ENCODE measurements at regions not wholly inside any gene's neighbourhood (a gene's known extent, or its start where the extent isn't known, plus 50 kb on each side); places are given as distances from the start of the nearest gene placed in this dataset.
A peak's percentile ranks its signal among the peaks of the same experiment; 100 is the strongest.

DNA sequence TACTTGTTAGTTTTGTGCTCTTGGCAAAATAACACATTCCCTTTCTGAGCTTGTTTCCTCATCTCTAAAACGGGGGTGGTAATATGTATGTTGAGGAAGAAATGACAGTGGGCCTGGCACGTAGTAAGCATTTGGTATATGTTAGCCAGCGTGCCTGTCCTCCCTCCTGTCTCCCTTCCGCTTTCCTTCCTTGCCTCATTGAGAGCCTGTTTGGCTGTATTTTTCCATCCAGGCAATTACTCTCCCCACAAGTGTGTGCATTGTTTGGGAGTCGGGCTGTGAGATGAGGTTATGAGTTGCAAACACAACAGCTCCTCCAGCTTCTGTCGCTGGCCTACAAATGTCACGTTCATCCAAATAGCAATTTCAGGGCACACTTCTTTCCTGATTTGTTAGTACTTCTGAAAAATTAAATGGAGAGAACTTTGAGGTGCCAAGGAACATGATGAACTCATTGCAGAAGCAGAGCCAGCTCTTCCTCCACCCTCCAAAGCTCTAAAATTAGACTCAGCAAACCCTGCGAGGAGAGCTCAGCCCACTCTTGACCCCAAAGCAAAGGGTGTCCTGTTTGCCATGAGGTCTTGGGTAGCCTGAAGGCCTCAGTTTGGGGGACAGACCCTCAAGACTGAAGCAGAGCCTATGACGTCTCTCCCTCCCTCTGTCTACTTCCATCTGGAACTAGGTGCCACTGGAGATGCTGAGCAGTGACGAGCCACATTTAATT is 50.7 kb upstream of the TOX2 start:
- DNase-seq, result no peak
- Mint-ChIP-seq H3K9me3 (no peaks in the 10 kb centered on the region), H3K4me3 (no peak overlapping the region), H3K4me1 (no peaks in the 10 kb centered on the region), H3K27me3 (peaks cover 29% of the 10 kb centered on the region), H3K27ac (no peak overlapping the region)
- no peak for ATAC-seq

DNA sequence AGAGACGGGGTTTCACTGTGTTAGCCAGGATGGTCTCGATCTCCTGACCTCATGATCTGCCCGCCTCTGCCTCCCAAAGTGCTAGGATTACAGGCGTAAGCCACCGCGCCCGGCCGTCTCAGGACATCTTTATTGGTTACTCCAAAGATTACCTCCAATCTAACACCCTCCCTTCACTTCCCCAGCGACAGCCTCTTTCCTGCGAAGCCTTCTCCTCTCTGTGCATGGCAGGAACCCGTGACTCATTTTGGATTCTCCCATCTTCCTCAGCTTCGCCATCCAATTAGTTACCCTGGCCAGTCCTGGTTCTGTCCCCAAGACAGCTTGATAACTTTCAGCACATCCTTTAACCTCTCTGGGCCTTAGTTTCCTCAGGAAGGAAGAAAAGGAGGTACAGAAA is 51.3 kb upstream of the TOX2 start:
- no peak overlapping the region for H3K27ac Mint-ChIP-seq
- DNase-seq (no peak), ATAC-seq (no peak)
- H3K4me1 Mint-ChIP-seq, result no peaks in the 10 kb centered on the region
- peaks cover 29% of the 10 kb centered on the region for H3K27me3 Mint-ChIP-seq
- H3K4me3 Mint-ChIP-seq, result no peak overlapping the region
- H3K9me3 Mint-ChIP-seq, result no peaks in the 10 kb centered on the region

DNA sequence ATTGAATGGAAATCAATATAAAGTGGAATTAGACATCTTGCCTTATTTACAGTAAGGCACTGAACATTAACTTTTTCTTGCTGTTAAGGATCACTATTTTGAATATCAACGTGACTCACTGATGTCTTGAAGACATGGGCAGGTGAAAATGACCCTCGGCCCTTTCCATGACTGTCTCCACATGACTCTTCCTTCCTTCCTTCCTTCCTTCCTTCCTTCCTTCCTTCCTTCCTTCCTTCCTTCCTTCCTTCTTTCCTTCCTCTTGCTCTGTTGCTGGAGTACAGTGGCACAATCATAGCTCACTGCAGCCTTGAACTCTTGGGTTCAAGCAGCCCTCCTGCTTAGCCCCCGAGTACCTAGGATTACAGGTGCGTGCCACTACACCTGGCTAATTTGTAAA is 52.2 kb upstream of the TOX2 start:
- Mint-ChIP-seq H3K4me1 (no peaks in the 10 kb centered on the region), H3K9me3 (no peaks in the 10 kb centered on the region), H3K27me3 (peaks cover 29% of the 10 kb centered on the region), H3K27ac (no peak overlapping the region), H3K4me3 (no peak overlapping the region)
- no peak for ATAC-seq
- no peak for DNase-seq

DNA sequence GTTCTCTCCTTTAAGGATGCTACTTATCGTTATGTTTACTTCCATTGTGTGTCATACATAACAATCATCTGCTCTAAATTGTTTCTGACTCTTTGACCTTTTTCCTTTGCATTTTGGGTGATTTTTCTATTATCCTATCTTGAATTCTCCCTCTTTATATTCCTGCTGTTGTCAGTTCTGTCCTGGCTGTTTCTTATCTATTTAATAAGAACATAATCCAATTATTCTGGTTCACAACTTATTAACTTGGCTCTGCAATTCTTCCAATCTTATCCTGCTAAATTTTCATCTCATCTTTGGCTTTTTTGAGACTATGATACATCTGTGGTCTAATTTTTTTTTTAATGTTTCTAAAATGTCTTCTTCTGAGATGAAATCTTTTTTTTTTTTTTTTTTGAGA is 54.7 kb upstream of the TOX2 start:
- DNase-seq (no peak), ATAC-seq (no peak)
- Mint-ChIP-seq H3K27ac (peak overlapping the region in 1 of 2 donors; percentile 11), H3K4me3 (no peak overlapping the region), H3K9me3 (peaks cover 0 to 4% of the 10 kb centered on the region in 2 donors), H3K4me1 (no peaks in the 10 kb centered on the region), H3K27me3 (peaks cover 29% of the 10 kb centered on the region)

DNA sequence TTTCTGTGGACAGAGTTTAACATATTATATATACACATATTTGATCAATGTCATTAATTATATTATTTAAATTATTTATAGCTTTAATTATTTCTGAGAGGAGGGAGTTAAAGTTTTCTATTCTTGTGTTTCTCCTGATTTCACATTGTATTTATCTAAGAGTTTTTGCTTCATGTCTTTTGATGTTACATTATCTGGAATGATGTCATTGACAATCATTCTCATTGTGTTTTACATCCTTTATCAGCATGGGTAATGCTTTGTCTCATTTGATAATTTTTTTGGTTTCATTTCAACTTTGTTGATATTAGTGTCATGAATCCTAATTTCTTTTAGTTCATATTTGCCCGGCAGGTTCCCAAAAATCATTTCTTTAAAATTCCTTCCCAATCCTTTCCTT is 56.7 kb upstream of the TOX2 start:
- no peak for ATAC-seq
- DNase-seq, result no peak
- Mint-ChIP-seq H3K4me3 (no peak overlapping the region), H3K27ac (no peak overlapping the region), H3K9me3 (peaks cover 0 to 4% of the 10 kb centered on the region in 2 donors), H3K4me1 (no peaks in the 10 kb centered on the region), H3K27me3 (peaks cover 18% of the 10 kb centered on the region)

DNA sequence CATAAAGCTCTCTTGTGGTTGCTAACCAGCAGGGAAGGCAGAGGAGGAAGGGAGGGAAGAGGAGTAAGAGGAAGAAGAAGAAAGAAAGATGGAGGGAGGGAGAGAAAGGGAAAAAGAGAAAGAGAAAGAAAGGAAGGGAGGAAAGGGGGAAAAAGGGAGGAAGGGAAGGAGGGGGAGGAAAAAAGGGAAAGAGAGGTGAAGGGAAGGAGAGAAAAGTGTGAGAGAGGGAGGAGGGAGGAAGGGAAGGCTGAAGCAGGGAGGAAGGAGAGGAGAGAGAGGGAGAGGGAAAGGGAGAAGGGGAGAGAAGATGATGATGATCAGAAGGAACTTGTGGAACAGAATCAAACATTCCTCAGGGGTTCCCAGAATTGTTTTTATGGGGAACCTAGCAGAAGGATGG is 57.5 kb upstream of the TOX2 start:
- DNase-seq, result no peak
- ATAC-seq, result no peak
- H3K4me1 Mint-ChIP-seq, result no peaks in the 10 kb centered on the region
- H3K9me3 Mint-ChIP-seq, result peaks cover 0 to 4% of the 10 kb centered on the region in 2 donors
- peak overlapping the region in 1 of 2 donors; percentile 35 for H3K27ac Mint-ChIP-seq
- H3K4me3 Mint-ChIP-seq, result no peak overlapping the region
- H3K27me3 Mint-ChIP-seq, result peaks cover 10% of the 10 kb centered on the region

DNA sequence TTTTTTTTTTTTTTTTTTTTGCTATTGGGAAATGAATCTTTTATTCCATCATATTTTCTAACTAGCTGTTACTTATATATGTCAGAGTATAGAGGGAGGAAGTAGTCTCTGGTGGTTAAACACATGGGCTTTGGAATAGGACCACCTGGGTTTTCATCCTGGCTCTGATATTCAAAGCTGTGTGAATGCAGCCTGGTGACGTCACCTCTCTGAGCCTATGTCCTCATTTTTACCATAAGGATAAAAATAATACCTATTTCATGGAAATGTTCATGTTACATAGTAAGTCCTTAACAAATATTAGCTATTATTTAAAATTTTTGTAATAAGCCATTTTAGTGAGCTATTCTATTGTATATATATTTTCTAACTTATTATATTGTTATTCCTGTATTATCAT is 58.8 kb upstream of the TOX2 start:
- Mint-ChIP-seq H3K4me3 (no peak overlapping the region), H3K9me3 (peaks cover 0 to 4% of the 10 kb centered on the region in 2 donors), H3K27ac (no peak overlapping the region), H3K27me3 (peaks cover 10% of the 10 kb centered on the region), H3K4me1 (no peaks in the 10 kb centered on the region)
- ATAC-seq (no peak), DNase-seq (no peak)

DNA sequence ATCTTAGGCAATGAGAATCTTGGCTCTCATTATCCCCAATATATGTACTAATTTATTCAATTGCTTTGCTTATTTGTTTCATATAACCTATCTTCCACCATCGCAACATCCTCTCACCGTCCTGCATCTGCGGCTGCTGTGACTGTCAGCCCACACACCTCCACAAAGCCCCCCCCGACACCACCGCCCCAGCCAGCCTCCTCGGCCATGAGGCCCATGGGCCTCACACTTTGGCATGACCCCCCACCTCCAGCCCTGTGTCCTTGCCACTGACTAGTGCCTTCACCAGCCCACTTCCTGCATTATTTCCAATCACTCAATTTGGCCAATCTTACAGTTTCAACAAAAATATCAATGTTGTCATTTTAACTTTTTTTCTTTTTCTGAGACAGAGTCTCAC is 60.7 kb upstream of the TOX2 start:
- Mint-ChIP-seq H3K27me3 (no peaks in the 10 kb centered on the region), H3K4me3 (no peak overlapping the region), H3K9me3 (peaks cover 0 to 4% of the 10 kb centered on the region in 2 donors), H3K4me1 (no peaks in the 10 kb centered on the region), H3K27ac (peak overlapping the region; percentile 38 to 81)
- ATAC-seq (no peak), DNase-seq (no peak)

DNA sequence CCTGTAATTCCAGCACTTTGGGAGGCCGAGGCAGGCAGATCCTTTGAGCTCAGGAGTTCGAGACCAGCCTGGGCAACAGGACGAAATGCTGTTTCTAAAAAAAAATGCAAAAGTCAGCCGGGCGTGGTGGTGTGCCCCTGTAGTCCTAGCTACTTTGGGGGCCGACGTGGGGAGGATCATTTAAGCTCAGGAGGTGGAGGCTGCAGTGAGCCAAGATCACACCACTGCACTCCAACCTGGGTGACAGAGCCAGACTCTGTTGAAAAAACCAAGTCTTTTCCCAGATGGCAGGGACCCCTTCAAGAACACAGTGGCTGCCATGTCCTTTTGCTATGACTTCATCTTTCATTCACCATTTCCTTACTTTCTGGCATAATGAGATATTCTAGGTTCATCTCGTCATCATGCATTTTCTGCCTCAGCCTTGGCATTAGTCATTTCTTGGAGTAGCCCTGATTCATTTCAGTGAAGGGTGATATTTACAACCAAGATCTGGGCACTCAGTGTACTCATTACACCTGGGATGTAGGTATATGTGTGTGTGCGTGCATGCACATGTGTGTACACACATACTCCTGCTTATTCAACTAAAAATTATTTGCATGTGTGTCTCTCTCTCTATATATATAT is 61.4 kb upstream of the TOX2 start:
- H3K27ac Mint-ChIP-seq, result no peak overlapping the region
- ATAC-seq, result no peak
- no peak for DNase-seq
- peaks cover 0 to 4% of the 10 kb centered on the region in 2 donors for H3K9me3 Mint-ChIP-seq
- no peak overlapping the region for H3K4me3 Mint-ChIP-seq
- H3K4me1 Mint-ChIP-seq, result no peaks in the 10 kb centered on the region
- no peaks in the 10 kb centered on the region for H3K27me3 Mint-ChIP-seq

DNA sequence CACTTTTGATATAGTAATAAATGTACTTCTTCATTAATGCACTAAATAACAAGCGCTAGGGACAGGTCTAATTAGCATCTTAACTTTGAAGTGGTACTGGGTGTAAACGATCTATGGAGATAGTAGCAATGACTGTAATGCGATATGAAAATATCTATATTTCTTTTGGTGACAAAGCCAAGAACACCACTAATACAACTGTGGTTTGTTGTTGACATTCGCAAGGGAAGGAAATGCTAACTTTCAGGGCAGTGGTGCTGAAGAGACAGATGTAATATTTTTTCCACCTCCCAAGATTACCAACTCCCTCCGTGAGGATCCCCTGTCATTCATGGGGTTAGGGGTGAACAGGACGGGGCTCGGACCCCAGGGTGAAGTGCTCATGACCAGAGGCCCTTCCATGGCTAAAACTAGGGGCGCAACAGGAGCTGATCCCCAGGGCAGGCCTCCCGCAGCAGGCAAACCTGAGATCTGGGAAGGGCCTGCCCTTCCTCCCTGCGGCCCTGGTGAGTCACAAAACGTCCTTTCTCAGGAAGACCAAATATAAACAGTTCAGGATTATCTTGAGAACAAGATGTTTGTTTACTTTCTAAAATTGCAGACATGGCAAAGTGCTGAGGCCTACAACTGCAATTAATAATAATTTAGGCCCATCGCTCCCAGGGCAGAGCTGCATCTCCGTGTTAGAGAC is 65.0 kb upstream of the TOX2 start:
- Mint-ChIP-seq H3K27ac (no peak overlapping the region), H3K4me3 (no peak overlapping the region), H3K27me3 (no peaks in the 10 kb centered on the region), H3K9me3 (no peaks in the 10 kb centered on the region), H3K4me1 (peaks cover 20% of the 10 kb centered on the region)
- DNase-seq (no peak), ATAC-seq (no peak)

DNA sequence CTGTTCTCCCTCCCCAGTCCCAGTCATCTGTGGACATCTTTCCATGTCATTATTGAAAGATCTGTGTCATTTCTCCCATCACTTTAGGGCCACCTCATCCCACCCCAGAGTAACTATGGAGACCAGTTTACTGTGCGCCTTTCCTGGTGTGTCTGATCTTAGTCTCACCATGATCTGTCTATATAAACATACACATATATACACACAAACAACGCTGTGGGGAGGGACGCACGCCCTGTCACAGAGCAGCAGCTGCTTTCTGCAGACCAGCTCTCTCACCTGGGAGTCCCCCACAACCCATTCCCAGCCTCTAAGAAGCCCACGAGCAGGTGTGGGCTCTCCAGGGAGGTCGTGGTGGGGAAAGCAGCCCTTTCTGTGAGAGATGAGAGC is 68.1 kb upstream of the TOX2 start:
- peaks cover 26% of the 10 kb centered on the region for H3K4me1 Mint-ChIP-seq
- no peaks in the 10 kb centered on the region for H3K9me3 Mint-ChIP-seq
- DNase-seq, result no peak
- H3K27me3 Mint-ChIP-seq, result peaks cover 4% of the 10 kb centered on the region
- H3K4me3 Mint-ChIP-seq, result no peak overlapping the region
- no peak overlapping the region for H3K27ac Mint-ChIP-seq
- no peak for ATAC-seq

DNA sequence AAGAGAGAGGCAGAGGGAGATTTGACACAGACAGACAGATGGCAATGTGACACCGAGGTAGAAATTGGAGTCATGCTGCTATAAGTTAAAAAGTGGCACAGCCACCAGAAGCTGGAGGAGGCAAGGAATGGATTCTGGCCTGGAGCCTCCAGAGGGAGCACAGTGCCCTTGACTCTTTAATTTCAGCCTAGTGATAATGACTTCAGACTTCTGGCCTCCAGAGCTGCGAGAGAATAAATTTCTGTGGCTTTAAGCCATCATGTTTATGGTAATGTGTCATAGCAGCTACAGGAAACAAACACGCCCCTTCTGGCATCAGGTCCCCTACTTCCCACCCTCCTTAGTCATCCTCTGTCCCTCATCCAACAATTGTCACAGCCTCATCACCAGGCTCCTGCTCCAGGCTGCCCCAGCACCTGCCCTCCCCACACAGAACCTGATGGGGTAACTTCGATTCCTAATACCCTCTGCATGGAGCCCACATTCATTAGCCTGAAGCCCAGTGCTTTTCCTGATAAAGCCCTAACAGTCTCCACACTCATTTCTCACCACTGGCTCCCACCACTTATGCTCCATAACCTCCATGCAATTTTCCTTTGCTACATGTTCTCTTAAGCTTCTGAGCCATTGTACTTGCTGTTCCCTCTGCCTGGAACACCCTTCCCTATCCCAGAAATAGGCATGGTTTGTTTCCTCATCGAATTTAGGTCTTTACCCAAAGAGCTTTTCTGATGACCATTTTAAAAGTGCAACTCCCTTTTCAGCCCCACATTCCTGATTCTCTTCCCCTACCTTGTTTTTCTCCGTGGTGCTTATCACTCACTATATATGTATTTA is 69.7 kb upstream of the TOX2 start:
- DNase-seq (no peak), ATAC-seq (peak; percentile 11)
- peaks cover 35% of the 10 kb centered on the region for H3K4me1 Mint-ChIP-seq
- no peaks in the 10 kb centered on the region for H3K9me3 Mint-ChIP-seq
- no peak overlapping the region for H3K4me3 Mint-ChIP-seq
- H3K27ac Mint-ChIP-seq, result peak overlapping the region in 1 of 2 donors; percentile 15
- H3K27me3 Mint-ChIP-seq, result peaks cover 17% of the 10 kb centered on the region

DNA sequence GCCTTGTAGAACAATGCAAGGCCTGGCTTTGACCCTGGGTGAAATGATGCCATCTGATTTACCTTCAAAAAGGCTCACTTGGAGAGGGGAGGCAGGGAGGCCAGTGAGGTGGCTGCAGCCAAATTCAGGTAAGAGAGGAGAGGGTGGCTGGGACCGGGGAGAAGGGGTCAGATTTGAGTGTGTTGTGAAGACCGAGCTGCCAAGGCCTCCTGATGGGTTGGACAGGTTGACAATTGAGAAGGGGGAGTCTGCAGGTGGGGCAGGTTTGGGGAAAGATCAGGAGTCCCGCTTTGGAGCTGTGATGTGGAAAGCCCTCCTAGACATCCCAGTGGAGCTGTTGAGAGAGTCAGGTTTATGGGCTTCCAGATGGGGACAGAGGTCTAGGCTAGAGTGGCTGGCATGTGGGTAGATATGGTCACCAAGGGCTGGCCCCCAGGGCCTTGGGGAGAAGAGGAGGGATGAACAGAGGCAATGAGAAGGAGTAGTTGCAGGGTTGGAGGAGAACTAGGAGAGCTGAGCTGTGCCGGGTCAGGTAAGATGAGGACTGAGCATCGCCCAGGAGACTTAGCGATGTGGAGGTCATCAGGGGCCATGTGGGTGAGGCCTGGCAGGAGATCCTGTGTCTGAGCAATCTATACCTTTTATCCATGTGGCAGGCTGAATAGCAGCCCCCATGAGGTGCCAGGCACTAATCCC is 70.5 kb upstream of the TOX2 start:
- ATAC-seq, result no peak
- Mint-ChIP-seq H3K4me3 (no peak overlapping the region), H3K27me3 (peaks cover 18% of the 10 kb centered on the region), H3K9me3 (no peaks in the 10 kb centered on the region), H3K27ac (peak overlapping the region in 1 of 2 donors; percentile 23), H3K4me1 (peaks cover 44% of the 10 kb centered on the region)
- DNase-seq, result no peak

DNA sequence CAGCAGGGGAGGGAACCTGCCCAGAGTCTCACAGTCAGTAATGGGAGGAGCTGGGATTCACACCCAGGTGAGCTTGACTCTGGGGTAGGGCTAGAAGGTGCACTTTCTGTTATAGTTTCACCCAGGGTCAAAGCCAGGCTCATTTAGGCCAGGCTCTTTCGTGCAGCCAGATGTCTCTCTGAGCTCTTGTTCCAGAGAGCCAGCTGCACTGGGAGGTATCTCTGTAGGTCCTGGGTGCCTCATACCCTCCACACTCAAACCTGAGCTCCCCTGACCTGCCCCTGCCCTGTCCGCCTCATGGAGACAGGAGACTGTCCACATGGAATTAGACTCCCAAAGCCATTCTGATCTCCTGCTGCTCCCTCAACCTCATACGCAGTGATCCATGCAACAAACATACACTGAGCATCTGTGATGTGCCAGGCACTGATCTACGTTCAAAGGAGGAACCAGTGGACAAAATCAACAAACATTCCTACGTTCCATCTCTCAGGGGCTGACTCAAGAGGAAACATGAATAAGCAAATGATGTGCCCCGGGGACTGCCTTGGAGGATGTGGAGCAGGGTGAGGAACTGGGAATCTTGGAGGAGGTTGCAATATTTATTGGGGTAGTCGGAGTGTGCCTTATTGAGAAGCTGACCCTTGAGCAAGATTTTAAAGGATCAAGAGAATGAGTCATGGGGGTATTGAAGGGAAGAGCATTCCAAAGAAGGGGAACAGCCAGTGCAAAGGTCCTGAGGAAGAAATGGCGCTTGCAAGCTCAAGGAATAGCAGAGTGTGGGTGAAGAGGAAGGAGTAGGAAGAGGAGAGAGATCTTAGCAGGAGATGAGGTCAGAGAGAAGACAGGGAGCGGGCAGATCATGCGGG is 71.3 kb upstream of the TOX2 start:
- Mint-ChIP-seq H3K4me1 (peaks cover 52% of the 10 kb centered on the region), H3K4me3 (no peak overlapping the region), H3K27me3 (peaks cover 18% of the 10 kb centered on the region), H3K9me3 (no peaks in the 10 kb centered on the region), H3K27ac (peak overlapping the region in 1 of 2 donors; percentile 75)
- ATAC-seq (no peak), DNase-seq (no peak)

Measured in stimulated activated naive CD8-positive, alpha-beta T cell treated with anti-CD3 and anti-CD28 coated beads, Interleukin-15, amount 100 ng/mL, for 72 hours (primary cell).